ENCODE measurements at regions not wholly inside any gene's neighbourhood (a gene's known extent, or its start where the extent isn't known, plus 50 kb on each side); places are given as distances from the start of the nearest gene placed in this dataset.

GRCh38 chr9:88734527-88734926 is 199.5 kb downstream of the NXNL2 start:
- Mint-ChIP-seq H3K4me1 (no peaks in the 10 kb centered on the region), H3K27me3 (peaks cover 5% of the 10 kb centered on the region), H3K9me3 (ENCODE audit: insufficient read depth) (peaks cover 5% of the 10 kb centered on the region), H3K4me3 (no peak overlapping the region), H3K27ac (no peak overlapping the region)
- DNase-seq (no peak), ATAC-seq (ENCODE audit: low read depth) (no peak)
- no peak overlapping the region for H2AFZ ChIP-seq (ENCODE audit: insufficient read depth, low read depth, low read length, poor library complexity, severe bottlenecking)
- H3K27ac ChIP-seq (ENCODE audit: low read length in 2 of 2), result no peak overlapping the region
- H3K9ac ChIP-seq (ENCODE audit: low read length), result no peak overlapping the region
- H3K4me2 ChIP-seq (replicated peaks; ENCODE audit: low read depth, low read length, poor library complexity, severe bottlenecking), result no peak overlapping the region
- TF ChIP-seq EZH2 (IDR thresholded peaks at IDR 0.05; ENCODE audit: borderline replicate concordance, insufficient read depth, low read depth, low read length, poor library complexity, severe bottlenecking), result no peak
- TF ChIP-seq, protein P1, sequence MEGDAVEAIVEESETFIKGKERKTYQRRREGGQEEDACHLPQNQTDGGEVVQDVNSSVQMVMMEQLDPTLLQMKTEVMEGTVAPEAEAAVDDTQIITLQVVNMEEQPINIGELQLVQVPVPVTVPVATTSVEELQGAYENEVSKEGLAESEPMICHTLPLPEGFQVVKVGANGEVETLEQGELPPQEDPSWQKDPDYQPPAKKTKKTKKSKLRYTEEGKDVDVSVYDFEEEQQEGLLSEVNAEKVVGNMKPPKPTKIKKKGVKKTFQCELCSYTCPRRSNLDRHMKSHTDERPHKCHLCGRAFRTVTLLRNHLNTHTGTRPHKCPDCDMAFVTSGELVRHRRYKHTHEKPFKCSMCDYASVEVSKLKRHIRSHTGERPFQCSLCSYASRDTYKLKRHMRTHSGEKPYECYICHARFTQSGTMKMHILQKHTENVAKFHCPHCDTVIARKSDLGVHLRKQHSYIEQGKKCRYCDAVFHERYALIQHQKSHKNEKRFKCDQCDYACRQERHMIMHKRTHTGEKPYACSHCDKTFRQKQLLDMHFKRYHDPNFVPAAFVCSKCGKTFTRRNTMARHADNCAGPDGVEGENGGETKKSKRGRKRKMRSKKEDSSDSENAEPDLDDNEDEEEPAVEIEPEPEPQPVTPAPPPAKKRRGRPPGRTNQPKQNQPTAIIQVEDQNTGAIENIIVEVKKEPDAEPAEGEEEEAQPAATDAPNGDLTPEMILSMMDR (IDR thresholded peaks at IDR 0.05), result no peak
- no peaks in the 10 kb centered on the region for H4K20me1 ChIP-seq (ENCODE audit: control insufficient read depth, insufficient read depth, low read length, poor library complexity, severe bottlenecking)
- no peak overlapping the region for H3K4me3 ChIP-seq (ENCODE audit: control extremely low read depth in 1 of 5, extremely low read depth in 1 of 5, insufficient read depth in 1 of 5, low read depth in 2 of 5, low read length in 4 of 5)
- no peaks in the 10 kb centered on the region for H3K36me3 ChIP-seq (replicated peaks in 1 of 2; ENCODE audit: control extremely low read depth in 1 of 2, control insufficient read depth in 1 of 2, extremely low read depth in 1 of 2, insufficient read depth in 2 of 2, low read length in 1 of 2)
- H3K4me1 ChIP-seq (ENCODE audit: control insufficient read depth in 2 of 2, insufficient read depth in 2 of 2, low read length in 2 of 2), result no peaks in the 10 kb centered on the region
- CTCF ChIA-PET, result no interaction called here
- peaks cover 0 to 3% (median 0%) of the 10 kb centered on the region in 3 donors for H3K9me3 ChIP-seq (ENCODE audit: control extremely low read depth in 1 of 3, control insufficient read depth in 2 of 3, insufficient read depth in 1 of 3, low read length in 2 of 3)
- no peaks in the 10 kb centered on the region for H3K79me2 ChIP-seq (ENCODE audit: control insufficient read depth, insufficient read depth, low read length)
- intact Hi-C loops (cut with micrococcal nuclease), result no loop called here
- H3K27me3 ChIP-seq (replicated peaks in 1 of 4; ENCODE audit: control extremely low read depth in 1 of 4, control insufficient read depth in 3 of 4, insufficient read depth in 4 of 4, low read length in 3 of 4), result peaks cover 0 to 5% (median 1%) of the 10 kb centered on the region in 4 experiments
- POLR2A ChIA-PET, result no interaction called here

DNA sequence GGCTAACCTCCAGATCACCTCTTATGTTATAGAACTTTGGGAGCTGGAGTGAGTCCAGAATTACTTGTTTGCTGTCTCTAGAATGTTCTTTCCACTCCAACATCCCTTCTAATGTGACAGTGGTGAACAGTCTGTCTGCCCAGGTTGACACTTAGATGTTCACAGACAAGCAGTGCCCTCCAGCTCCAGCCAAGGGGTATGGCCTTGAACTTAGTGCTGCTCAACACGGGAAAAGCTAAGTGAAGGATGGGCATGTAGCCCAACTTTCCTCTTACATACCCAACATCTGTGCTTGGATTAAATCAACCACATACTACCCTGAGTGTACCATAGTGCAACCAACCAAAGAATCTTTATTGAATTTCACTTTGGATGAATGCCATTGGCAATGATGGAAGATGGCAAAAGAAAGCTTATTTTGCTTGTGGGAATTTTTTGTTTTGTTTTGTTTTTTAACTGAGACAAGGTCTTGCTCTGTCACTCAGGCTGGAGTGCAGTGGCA is 201.2 kb downstream of the NXNL2 start:
- WGBS (ENCODE audit: insufficient coverage), result no CpG with 5 or more reads among the region's 1 CpG
- Histone ChIP-seq H3K79me2 (ENCODE audit: control insufficient read depth, insufficient read depth, low read length) (no peaks in the 10 kb centered on the region), H3K9ac (ENCODE audit: low read length) (no peak overlapping the region), H3K9me3 (ENCODE audit: control extremely low read depth in 1 of 3, control insufficient read depth in 2 of 3, insufficient read depth in 1 of 3, low read length in 2 of 3) (peaks cover 0 to 3% (median 0%) of the 10 kb centered on the region in 3 donors), H3K36me3 (replicated peaks in 1 of 2; ENCODE audit: control extremely low read depth in 1 of 2, control insufficient read depth in 1 of 2, extremely low read depth in 1 of 2, insufficient read depth in 2 of 2, low read length in 1 of 2) (no peaks in the 10 kb centered on the region), H3K27me3 (replicated peaks in 1 of 4; ENCODE audit: control extremely low read depth in 1 of 4, control insufficient read depth in 3 of 4, insufficient read depth in 4 of 4, low read length in 3 of 4) (peaks cover 0 to 5% (median 1%) of the 10 kb centered on the region in 4 experiments), H3K4me3 (ENCODE audit: control extremely low read depth in 1 of 5, extremely low read depth in 1 of 5, insufficient read depth in 1 of 5, low read depth in 2 of 5, low read length in 4 of 5) (no peak overlapping the region), H3K27ac (ENCODE audit: low read length in 2 of 2) (no peak overlapping the region), H4K20me1 (ENCODE audit: control insufficient read depth, insufficient read depth, low read length, poor library complexity, severe bottlenecking) (no peaks in the 10 kb centered on the region), H3K4me2 (replicated peaks; ENCODE audit: low read depth, low read length, poor library complexity, severe bottlenecking) (no peak overlapping the region), H2AFZ (ENCODE audit: insufficient read depth, low read depth, low read length, poor library complexity, severe bottlenecking) (no peak overlapping the region), H3K4me1 (ENCODE audit: control insufficient read depth in 2 of 2, insufficient read depth in 2 of 2, low read length in 2 of 2) (no peaks in the 10 kb centered on the region)
- Mint-ChIP-seq H3K27ac (no peak overlapping the region), H3K27me3 (peaks cover 11% of the 10 kb centered on the region), H3K9me3 (ENCODE audit: insufficient read depth) (no peaks in the 10 kb centered on the region), H3K4me3 (no peak overlapping the region), H3K4me1 (no peaks in the 10 kb centered on the region)
- no peak for TF ChIP-seq EZH2 (IDR thresholded peaks at IDR 0.05; ENCODE audit: borderline replicate concordance, insufficient read depth, low read depth, low read length, poor library complexity, severe bottlenecking)
- TF ChIP-seq, protein P1 (IDR thresholded peaks at IDR 0.05), result no peak
- no peak for ATAC-seq (ENCODE audit: low read depth)
- no peak for DNase-seq
- ChIA-PET CTCF (no interaction called here), POLR2A (no interaction called here)
- intact Hi-C loops (cut with micrococcal nuclease), result no loop called here

Measured in B cell (primary cell).